ENCODE measurements at regions not wholly inside any gene's neighbourhood (a gene's known extent, or its start where the extent isn't known, plus 50 kb on each side); places are given as distances from the start of the nearest gene placed in this dataset.

DNA sequence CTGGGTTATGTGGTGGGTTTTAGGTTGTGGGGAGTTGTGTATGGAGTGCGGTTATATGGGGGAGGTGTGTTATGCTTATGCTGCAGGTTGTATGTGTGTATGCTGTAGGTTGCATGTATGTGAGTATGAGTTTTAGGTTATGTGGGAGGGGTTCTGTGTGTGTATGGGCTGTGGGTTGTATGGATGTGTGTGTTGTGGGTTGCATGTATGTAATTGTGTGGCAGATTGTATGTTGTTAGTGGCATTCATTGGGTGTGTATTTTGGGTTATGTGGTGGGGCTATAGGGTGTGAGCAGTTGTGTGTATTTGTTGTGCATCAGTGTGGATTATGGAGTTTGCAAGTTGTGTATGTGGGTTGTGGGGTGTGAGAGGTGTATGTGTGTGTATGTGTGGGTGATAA lies 277.4 kb downstream of the NPIPA8 start:
- TF ChIP-seq, protein P1, sequence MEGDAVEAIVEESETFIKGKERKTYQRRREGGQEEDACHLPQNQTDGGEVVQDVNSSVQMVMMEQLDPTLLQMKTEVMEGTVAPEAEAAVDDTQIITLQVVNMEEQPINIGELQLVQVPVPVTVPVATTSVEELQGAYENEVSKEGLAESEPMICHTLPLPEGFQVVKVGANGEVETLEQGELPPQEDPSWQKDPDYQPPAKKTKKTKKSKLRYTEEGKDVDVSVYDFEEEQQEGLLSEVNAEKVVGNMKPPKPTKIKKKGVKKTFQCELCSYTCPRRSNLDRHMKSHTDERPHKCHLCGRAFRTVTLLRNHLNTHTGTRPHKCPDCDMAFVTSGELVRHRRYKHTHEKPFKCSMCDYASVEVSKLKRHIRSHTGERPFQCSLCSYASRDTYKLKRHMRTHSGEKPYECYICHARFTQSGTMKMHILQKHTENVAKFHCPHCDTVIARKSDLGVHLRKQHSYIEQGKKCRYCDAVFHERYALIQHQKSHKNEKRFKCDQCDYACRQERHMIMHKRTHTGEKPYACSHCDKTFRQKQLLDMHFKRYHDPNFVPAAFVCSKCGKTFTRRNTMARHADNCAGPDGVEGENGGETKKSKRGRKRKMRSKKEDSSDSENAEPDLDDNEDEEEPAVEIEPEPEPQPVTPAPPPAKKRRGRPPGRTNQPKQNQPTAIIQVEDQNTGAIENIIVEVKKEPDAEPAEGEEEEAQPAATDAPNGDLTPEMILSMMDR (IDR thresholded peaks at IDR 0.05 in 8 of 11, conservative IDR thresholded peaks at IDR 0.05 in 3 of 11), result no peak
- no peak for TF ChIP-seq POLR2A (IDR thresholded peaks at IDR 0.05)
